Body of pancreas (tissue), 4 donors: ENCODE measurements at regions not wholly inside any gene's neighbourhood (a gene's known extent, or its start where the extent isn't known, plus 50 kb on each side); places are given as distances from the start of the nearest gene placed in this dataset.
A peak's percentile ranks its signal among the peaks of the same experiment; 100 is the strongest.

Experiments used
- ATAC-seq: fragments of 150-250 bp; one replicate; pipeline ENCODE4 v1.9.1; 2016
- DNase-seq, 4 donors: peaks; one replicate each; pipeline ENCODE4 v3.0.0-alpha.2; 2019
- H3K27ac ChIP-seq, 4 donors: fragments of 200-600 bp; sonication (generic); 1 replicate in 3 of 4; 2 replicates in 1 of 4; pipeline versions ENCODE4 v1.5.1 to v1.6.1; 2016 to 2019; ENCODE audit warnings: mild to moderate bottlenecking in 1 of 4, mixed read lengths in 1 of 4, moderate library complexity in 1 of 4
- H3K27me3 ChIP-seq, 2 donors: fragments of 200-600 bp; sonication (generic); one replicate each; pipeline ENCODE4 v1.6.0; 2016; ENCODE audit warnings: mild to moderate bottlenecking in 1 of 2
- H3K36me3 ChIP-seq, 2 donors: fragments of 200-600 bp; sonication (generic); replicated peaks in 1 of 2; 2 replicates each; pipeline ENCODE4 v1.5.1; 2016; ENCODE audit warnings: low read depth in 2 of 2; ENCODE audit not compliant: insufficient read depth in 1 of 2
- H3K4me1 ChIP-seq: fragments of 200-600 bp; sonication (generic); one replicate; pipeline ENCODE4 v1.6.0; 2016
- H3K4me3 ChIP-seq, 2 donors: fragments of 200-600 bp; sonication (generic); 1 replicate in 1 of 2; 2 replicates in 1 of 2; pipeline ENCODE4 v1.5.1; 2016 to 2019
- H3K9me3 ChIP-seq, 3 donors: fragments of 200-600 bp; sonication (generic); 1 replicate in 2 of 3; 2 replicates in 1 of 3; pipeline ENCODE4 v1.5.1; 2016
- CTCF ChIP-seq, 7 experiments: fragments of 450-650 bp in 4 of 7; fragments of 200-600 bp in 3 of 7; sonication (generic) in 3 of 7; IDR thresholded peaks; one replicate each; pipeline ENCODE4 v1.5.1; 2016 to 2019; ENCODE audit warnings: antibody characterized with exemption in 7 of 7
- POLR2A ChIP-seq, 3 donors: fragments of 450-650 bp; IDR thresholded peaks; one replicate each; pipeline ENCODE4 v1.6.1; 2016; ENCODE audit warnings: antibody characterized with exemption in 3 of 3, mild to moderate bottlenecking in 2 of 3
- WGBS, 2 donors: methylation state at CpG; one replicate each; pipeline ENCODE4 v1.1.5; 2017; 5-methylcytosine and 5-hydroxymethylcytosine counted together
- intact Hi-C: fragments of 100-400 bp; cut with DNase I; formaldehyde crosslinking; loops from one replicate; pipeline ENCODE4 v1.15.1; 2023

- H3K4me3 ChIP-seq = peak overlapping the region in 1 of 2 donors; percentile 1
- intact Hi-C loops = no loop called here
- 12 to 16% methylated on average over 1 of the region's 1 CpG for WGBS, 2 donors
Observed at GRCh38 chr11:106179048-106179447, 101.6 kb downstream of the AASDHPPT start.

GRCh38 chr11:106186630-106187029, 109.2 kb downstream of the AASDHPPT start:
- no peaks in the 10 kb centered on the region for H3K36me3 ChIP-seq
- H3K4me1 ChIP-seq = no peaks in the 10 kb centered on the region
- intact Hi-C loops = no loop called here
- WGBS, 2 donors = 77 to 80% methylated on average over 2 of the region's 2 CpGs
- H3K27me3 ChIP-seq = no peaks in the 10 kb centered on the region
- H3K27ac ChIP-seq = no peak overlapping the region
- TF ChIP-seq POLR2A (IDR thresholded peaks at IDR 0.05) (no peak), CTCF (IDR thresholded peaks at IDR 0.05) (no peak)
- H3K4me3 ChIP-seq = no peak overlapping the region
- no peak for ATAC-seq
- no peak for DNase-seq
- no peaks in the 10 kb centered on the region for H3K9me3 ChIP-seq

More at GRCh38 chr11:106179048-106179447, 101.6 kb downstream of the AASDHPPT start:
- peak; percentile 19 to 32 (median 26) for DNase-seq
- ATAC-seq = peak; percentile 37
- Histone ChIP-seq H3K9me3 (no peaks in the 10 kb centered on the region), H3K36me3 (no peaks in the 10 kb centered on the region), H3K27ac (peak overlapping the region in 1 of 4 donors; percentile 85), H3K27me3 (no peaks in the 10 kb centered on the region), H3K4me1 (no peaks in the 10 kb centered on the region)
- no peak for TF ChIP-seq CTCF (IDR thresholded peaks at IDR 0.05)
- TF ChIP-seq POLR2A (IDR thresholded peaks at IDR 0.05) = no peak

GRCh38 chr11:106187860-106188456, 110.5 kb downstream of the AASDHPPT start:
- no peaks in the 10 kb centered on the region for H3K36me3 ChIP-seq
- no peak overlapping the region for H3K27ac ChIP-seq
- WGBS, 2 donors = 28 to 34% methylated on average over 2 of the region's 2 CpGs

GRCh38 chr11:106193956-106194355, 116.5 kb downstream of the AASDHPPT start:
- Histone ChIP-seq H3K27me3 (no peaks in the 10 kb centered on the region), H3K36me3 (no peaks in the 10 kb centered on the region), H3K27ac (no peak overlapping the region), H3K4me1 (peaks cover 10% of the 10 kb centered on the region), H3K4me3 (no peak overlapping the region), H3K9me3 (no peaks in the 10 kb centered on the region)
- ATAC-seq (no peak), DNase-seq (no peak)
- intact Hi-C loops = no loop called here
- WGBS, 2 donors = 25 to 32% methylated on average over 2 of the region's 2 CpGs
- TF ChIP-seq POLR2A (IDR thresholded peaks at IDR 0.05) (no peak), CTCF (IDR thresholded peaks at IDR 0.05) (no peak)

More at GRCh38 chr11:106187860-106188456, 110.5 kb downstream of the AASDHPPT start:
- no peak for TF ChIP-seq POLR2A (IDR thresholded peaks at IDR 0.05)
- no peak for TF ChIP-seq CTCF (IDR thresholded peaks at IDR 0.05)
- no peaks in the 10 kb centered on the region for H3K4me1 ChIP-seq
- H3K4me3 ChIP-seq = no peak overlapping the region
- ATAC-seq = no peak
- DNase-seq = no peak
- intact Hi-C loops = no loop called here
- no peaks in the 10 kb centered on the region for H3K9me3 ChIP-seq
- no peaks in the 10 kb centered on the region for H3K27me3 ChIP-seq

- H3K9me3 ChIP-seq = no peaks in the 10 kb centered on the region
- H3K27ac ChIP-seq = no peak overlapping the region
Observed at GRCh38 chr11:106197438-106197837, 120.0 kb downstream of the AASDHPPT start.

More at GRCh38 chr11:106197438-106197837, 120.0 kb downstream of the AASDHPPT start:
- no peak overlapping the region for H3K4me3 ChIP-seq
- TF ChIP-seq POLR2A (IDR thresholded peaks at IDR 0.05) = no peak
- no peak for TF ChIP-seq CTCF (IDR thresholded peaks at IDR 0.05)
- H3K27me3 ChIP-seq = no peaks in the 10 kb centered on the region
- H3K4me1 ChIP-seq = peaks cover 15% of the 10 kb centered on the region
- H3K36me3 ChIP-seq = no peaks in the 10 kb centered on the region
- no peak for DNase-seq
- intact Hi-C loops = no loop called here
- no peak for ATAC-seq
